ENCODE measurements at regions not wholly inside any gene's neighbourhood (a gene's known extent, or its start where the extent isn't known, plus 50 kb on each side); places are given as distances from the start of the nearest gene placed in this dataset.

- DNase-seq (ENCODE audit: low spot score), result no peak
These were observed 396.1 kb upstream of the PLXNA2 start for GRCh38 chr1:208640295-208640694.

- DNase-seq (ENCODE audit: low spot score), result no peak
These were observed 397.5 kb upstream of the PLXNA2 start for GRCh38 chr1:208641579-208642280.

- no peak for DNase-seq (ENCODE audit: low spot score)
These were observed 398.9 kb upstream of the PLXNA2 start for GRCh38 chr1:208643005-208643597.

- DNase-seq (ENCODE audit: low spot score), result no peak
These were observed 400.4 kb upstream of the PLXNA2 start for GRCh38 chr1:208644401-208645160.

GRCh38 chr1:208646431-208646830, 402.2 kb upstream of the PLXNA2 start:
- no peak for DNase-seq (ENCODE audit: low spot score)

- no peak for DNase-seq (ENCODE audit: low spot score)
These were observed 404.0 kb upstream of the PLXNA2 start for GRCh38 chr1:208648146-208648545.

GRCh38 chr1:208652296-208653160, 408.3 kb upstream of the PLXNA2 start:
- peak; percentile 78 for DNase-seq (ENCODE audit: low spot score)

- no peak for DNase-seq (ENCODE audit: low spot score)
These were observed 409.2 kb upstream of the PLXNA2 start for GRCh38 chr1:208653426-208653825.

GRCh38 chr1:208654241-208654640, 410.1 kb upstream of the PLXNA2 start:
- DNase-seq (ENCODE audit: low spot score), result peak; percentile 13

GRCh38 chr1:208665936-208666335, 421.8 kb upstream of the PLXNA2 start:
- no peak for DNase-seq (ENCODE audit: low spot score)

- DNase-seq (ENCODE audit: low spot score), result no peak
These were observed 424.8 kb upstream of the PLXNA2 start for GRCh38 chr1:208668991-208669390.

GRCh38 chr1:208670778-208671177, 426.6 kb upstream of the PLXNA2 start:
- DNase-seq (ENCODE audit: low spot score), result no peak

GRCh38 chr1:208681878-208682663, 437.9 kb upstream of the PLXNA2 start:
- no peak for DNase-seq (ENCODE audit: low spot score)

GRCh38 chr1:208682664-208683013, 438.5 kb upstream of the PLXNA2 start:
- DNase-seq (ENCODE audit: low spot score), result no peak

GRCh38 chr1:208683141-208683540, 439.0 kb upstream of the PLXNA2 start:
- no peak for DNase-seq (ENCODE audit: low spot score)

- DNase-seq (ENCODE audit: low spot score), result no peak
These were observed 440.0 kb upstream of the PLXNA2 start for GRCh38 chr1:208684192-208684591.

- DNase-seq (ENCODE audit: low spot score), result no peak
These were observed 442.4 kb upstream of the PLXNA2 start for GRCh38 chr1:208686592-208686991.

GRCh38 chr1:208688656-208689315, 444.6 kb upstream of the PLXNA2 start:
- no peak for DNase-seq (ENCODE audit: low spot score)

GRCh38 chr1:208691012-208691411, 446.8 kb upstream of the PLXNA2 start:
- no peak for DNase-seq (ENCODE audit: low spot score)

- no peak for DNase-seq (ENCODE audit: low spot score)
These were observed 465.8 kb upstream of the PLXNA2 start for GRCh38 chr1:208709981-208710380.

GRCh38 chr1:208714323-208714722, 470.1 kb upstream of the PLXNA2 start:
- DNase-seq (ENCODE audit: low spot score), result no peak
